T-helper 1 cell treated with Interleukin-12 subunit alpha and Interleukin-12 subunit beta and Interleukin-4 antibody, amounts not matched to agents 30 μg/mL and 1 μg/mL, for 36 hours (primary cell): ENCODE measurements at regions not wholly inside any gene's neighbourhood (a gene's known extent, or its start where the extent isn't known, plus 50 kb on each side); places are given as distances from the start of the nearest gene placed in this dataset.
"Not testable (repeated sequence)": the region's sequence is repeated elsewhere in the genome, so short reads cannot be mapped to it uniquely, and the experiment has no call there.

Experiments
- H3K27ac Mint-ChIP-seq: one replicate; pipeline ENCODE4 v1.8.0; 2021; ENCODE audit warnings: mild to moderate bottlenecking, mixed read lengths
- H3K27me3 Mint-ChIP-seq: one replicate; pipeline ENCODE4 v1.8.0; 2021; ENCODE audit warnings: low read depth, mixed read lengths
- H3K36me3 Mint-ChIP-seq: one replicate; pipeline ENCODE4 v1.8.0; 2021; ENCODE audit warnings: low read depth, mixed read lengths
- H3K4me1 Mint-ChIP-seq: one replicate; pipeline ENCODE4 v1.8.0; 2021; ENCODE audit warnings: low read depth, mixed read lengths
- H3K4me3 Mint-ChIP-seq: one replicate; pipeline ENCODE4 v1.8.0; 2021; ENCODE audit warnings: mild to moderate bottlenecking, moderate library complexity, mixed read lengths
- H3K9me3 Mint-ChIP-seq: one replicate; pipeline ENCODE4 v1.8.0; 2021; ENCODE audit warnings: mixed read lengths

- no peaks in the 10 kb centered on the region for H3K4me1 Mint-ChIP-seq
- H3K4me3 Mint-ChIP-seq, result no peak overlapping the region
- no peaks in the 10 kb centered on the region for H3K27me3 Mint-ChIP-seq
Measured at GRCh38 chr11:39570526-39570925, 1888.9 kb downstream of the LRRC4C start.

GRCh38 chr11:39569789-39570188, 1889.7 kb downstream of the LRRC4C start:
- H3K4me1 Mint-ChIP-seq, result no peaks in the 10 kb centered on the region
- no peaks in the 10 kb centered on the region for H3K27me3 Mint-ChIP-seq
- H3K27ac Mint-ChIP-seq, result no peak overlapping the region
- no peaks in the 10 kb centered on the region for H3K36me3 Mint-ChIP-seq
- H3K4me3 Mint-ChIP-seq, result no peak overlapping the region
- H3K9me3 Mint-ChIP-seq, result peaks cover 24% of the 10 kb centered on the region

More at GRCh38 chr11:39570526-39570925, 1888.9 kb downstream of the LRRC4C start:
- H3K36me3 Mint-ChIP-seq, result no peaks in the 10 kb centered on the region
- H3K27ac Mint-ChIP-seq, result no peak overlapping the region
- H3K9me3 Mint-ChIP-seq, result peaks cover 17% of the 10 kb centered on the region

GRCh38 chr11:39542460-39542859, 1917.0 kb downstream of the LRRC4C start:
- H3K9me3 Mint-ChIP-seq, result peaks cover 29% of the 10 kb centered on the region
- H3K4me3 Mint-ChIP-seq, result no peak overlapping the region
- no peaks in the 10 kb centered on the region for H3K27me3 Mint-ChIP-seq
- no peaks in the 10 kb centered on the region for H3K4me1 Mint-ChIP-seq
- H3K36me3 Mint-ChIP-seq, result no peaks in the 10 kb centered on the region
- no peak overlapping the region for H3K27ac Mint-ChIP-seq

- Mint-ChIP-seq H3K27ac (no peak overlapping the region), H3K27me3 (no peaks in the 10 kb centered on the region), H3K9me3 (peaks cover 31% of the 10 kb centered on the region), H3K4me3 (no peak overlapping the region), H3K4me1 (no peaks in the 10 kb centered on the region), H3K36me3 (no peaks in the 10 kb centered on the region)
Measured at GRCh38 chr11:39541945-39542351, 1917.5 kb downstream of the LRRC4C start.

GRCh38 chr11:39536323-39536722, 1923.1 kb downstream of the LRRC4C start:
- peaks cover 57% of the 10 kb centered on the region for H3K9me3 Mint-ChIP-seq
- H3K4me1 Mint-ChIP-seq, H3K4me3 Mint-ChIP-seq, H3K27ac Mint-ChIP-seq, H3K36me3 Mint-ChIP-seq, H3K27me3 Mint-ChIP-seq: not testable (repeated sequence)
